Upper lobe of right lung (tissue), 1 donor: ENCODE measurements at regions not wholly inside any gene's neighbourhood (a gene's known extent, or its start where the extent isn't known, plus 50 kb on each side); places are given as distances from the start of the nearest gene placed in this dataset.

Experiments used
- ATAC-seq: fragments of 200-7000 bp; cut with Tn5 transposase; one replicate; pipeline ENCODE4 v1.9.1; 2020; ENCODE audit warnings: mild to moderate bottlenecking, moderate library complexity
- DNase-seq: peaks from one replicate; pipeline ENCODE4 v3.0.0-alpha.2; 2020
- H3K27ac ChIP-seq: fragments of 200-600 bp; one replicate; pipeline ENCODE4 v1.8.0; 2022
- H3K27me3 ChIP-seq: fragments of 200-600 bp; one replicate; pipeline ENCODE4 v1.8.0; 2022; ENCODE audit warnings: mild to moderate bottlenecking
- H3K36me3 ChIP-seq: fragments of 200-600 bp; one replicate; pipeline ENCODE4 v1.8.0; 2022
- H3K4me1 ChIP-seq: fragments of 200-600 bp; one replicate; pipeline ENCODE4 v1.8.0; 2022
- H3K4me3 ChIP-seq: fragments of 200-600 bp; one replicate; pipeline ENCODE4 v1.8.0; 2022; ENCODE audit warnings: mild to moderate bottlenecking
- H3K9me3 ChIP-seq: fragments of 200-600 bp; one replicate; pipeline ENCODE4 v1.8.0; 2022
- intact Hi-C: fragments of 100-400 bp; cut with DNase I; formaldehyde crosslinking; loops from one replicate; pipeline ENCODE4 v1.11.0; 2022
- TF ChIP-seq, protein P1 (sequence below): fragments of 200-600 bp; IDR thresholded peaks from one replicate; pipeline ENCODE4 v1.8.0; 2022; ENCODE audit warnings: antibody characterized with exemption
- donor health status: DM: no; HTN: yes; CAD: no; lungs with severe emphysema.

DNA sequence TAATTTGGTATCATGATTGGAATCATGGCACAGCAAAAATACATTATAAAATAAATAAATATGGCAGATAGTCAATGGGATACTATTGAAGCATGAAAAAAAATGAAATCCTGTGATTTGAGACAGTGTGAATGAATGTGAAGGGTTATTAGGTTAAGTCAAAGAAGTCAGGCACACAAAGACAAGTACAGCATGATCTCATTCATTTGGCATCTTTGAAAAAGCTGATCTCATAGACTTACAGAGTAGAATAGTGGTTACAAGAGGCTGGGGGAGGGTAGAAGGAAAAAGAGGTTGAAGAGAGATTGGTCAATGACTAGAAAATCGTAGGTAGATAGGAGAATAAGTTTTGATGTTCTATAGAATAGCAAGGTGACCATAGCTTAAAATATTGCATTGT, 295.1 kb upstream of the SLITRK5 start:
- Histone ChIP-seq H3K27ac (no peak overlapping the region), H3K4me1 (no peaks in the 10 kb centered on the region), H3K4me3 (no peak overlapping the region), H3K36me3 (no peaks in the 10 kb centered on the region), H3K9me3 (no peaks in the 10 kb centered on the region), H3K27me3 (no peaks in the 10 kb centered on the region)
- TF ChIP-seq, protein P1, sequence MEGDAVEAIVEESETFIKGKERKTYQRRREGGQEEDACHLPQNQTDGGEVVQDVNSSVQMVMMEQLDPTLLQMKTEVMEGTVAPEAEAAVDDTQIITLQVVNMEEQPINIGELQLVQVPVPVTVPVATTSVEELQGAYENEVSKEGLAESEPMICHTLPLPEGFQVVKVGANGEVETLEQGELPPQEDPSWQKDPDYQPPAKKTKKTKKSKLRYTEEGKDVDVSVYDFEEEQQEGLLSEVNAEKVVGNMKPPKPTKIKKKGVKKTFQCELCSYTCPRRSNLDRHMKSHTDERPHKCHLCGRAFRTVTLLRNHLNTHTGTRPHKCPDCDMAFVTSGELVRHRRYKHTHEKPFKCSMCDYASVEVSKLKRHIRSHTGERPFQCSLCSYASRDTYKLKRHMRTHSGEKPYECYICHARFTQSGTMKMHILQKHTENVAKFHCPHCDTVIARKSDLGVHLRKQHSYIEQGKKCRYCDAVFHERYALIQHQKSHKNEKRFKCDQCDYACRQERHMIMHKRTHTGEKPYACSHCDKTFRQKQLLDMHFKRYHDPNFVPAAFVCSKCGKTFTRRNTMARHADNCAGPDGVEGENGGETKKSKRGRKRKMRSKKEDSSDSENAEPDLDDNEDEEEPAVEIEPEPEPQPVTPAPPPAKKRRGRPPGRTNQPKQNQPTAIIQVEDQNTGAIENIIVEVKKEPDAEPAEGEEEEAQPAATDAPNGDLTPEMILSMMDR: no peak
- DNase-seq (no peak), ATAC-seq (no peak)
- intact Hi-C loops: no loop called here

DNA sequence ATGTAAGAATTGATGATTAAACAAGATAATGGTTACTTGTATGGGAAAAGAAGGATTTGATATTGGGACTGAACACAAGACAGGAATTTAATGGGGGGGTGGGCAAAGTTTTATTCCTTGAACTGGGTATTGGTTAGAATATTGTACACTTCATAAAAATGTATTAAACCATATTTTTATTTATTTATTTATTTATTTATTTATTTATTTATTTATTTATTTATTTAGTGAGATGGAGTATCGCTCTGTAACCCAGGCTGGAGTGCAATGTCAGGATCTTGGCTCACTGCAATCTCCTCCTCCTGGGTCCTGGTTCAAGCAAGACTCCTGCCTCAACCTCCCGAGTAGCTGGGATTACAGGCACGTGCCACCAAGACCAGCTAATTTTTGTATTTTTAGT, 287.1 kb upstream of the SLITRK5 start:
- TF ChIP-seq, protein P1: no peak
- Histone ChIP-seq H3K36me3 (no peaks in the 10 kb centered on the region), H3K4me1 (no peaks in the 10 kb centered on the region), H3K27ac (no peak overlapping the region), H3K9me3 (no peaks in the 10 kb centered on the region), H3K4me3 (no peak overlapping the region), H3K27me3 (no peaks in the 10 kb centered on the region)
- DNase-seq (no peak), ATAC-seq (no peak)
- intact Hi-C loops: no loop called here

DNA sequence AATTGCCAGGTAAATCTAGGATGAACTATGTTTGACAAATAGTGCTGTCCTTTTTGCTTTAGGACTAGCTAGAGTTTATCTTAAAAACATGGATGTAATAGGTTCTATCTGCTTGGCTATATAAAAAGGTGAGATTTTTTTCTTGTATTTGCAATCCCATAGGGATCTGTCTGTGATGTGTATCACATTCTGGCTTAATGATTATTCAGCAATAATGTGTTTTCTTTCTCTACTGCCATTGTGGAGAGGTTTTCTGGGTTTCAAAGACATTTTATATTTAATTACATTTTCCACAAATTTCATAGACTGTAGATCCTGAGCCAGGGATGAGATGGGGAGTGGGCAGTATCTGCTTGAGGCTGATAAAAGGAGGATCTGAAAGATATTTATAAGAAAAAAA, 277.8 kb upstream of the SLITRK5 start:
- TF ChIP-seq, protein P1: no peak
- ATAC-seq (no peak), DNase-seq (no peak)
- intact Hi-C loops: no loop called here
- Histone ChIP-seq H3K27ac (no peak overlapping the region), H3K4me3 (no peak overlapping the region), H3K27me3 (no peaks in the 10 kb centered on the region), H3K36me3 (no peaks in the 10 kb centered on the region), H3K9me3 (no peaks in the 10 kb centered on the region), H3K4me1 (no peaks in the 10 kb centered on the region)

DNA sequence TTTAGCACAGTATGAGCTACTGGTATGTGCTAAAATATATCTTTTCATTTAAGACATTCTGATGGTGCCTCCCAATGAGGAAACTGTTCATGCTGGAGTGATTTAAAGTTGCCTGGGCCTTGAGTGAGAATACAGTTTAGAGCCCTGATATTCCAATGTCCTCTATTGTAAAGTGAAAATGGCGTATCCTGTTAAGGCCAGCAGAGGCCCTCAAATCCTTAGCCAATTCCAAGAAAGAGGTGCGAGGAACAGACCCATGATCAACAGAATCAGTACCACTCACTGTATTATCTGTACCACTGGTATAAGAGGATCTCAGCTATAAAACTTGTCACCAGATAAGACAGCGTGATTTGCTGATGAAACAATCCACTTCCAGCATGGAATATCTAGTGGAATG, 273.1 kb upstream of the SLITRK5 start:
- TF ChIP-seq, protein P1: no peak

DNA sequence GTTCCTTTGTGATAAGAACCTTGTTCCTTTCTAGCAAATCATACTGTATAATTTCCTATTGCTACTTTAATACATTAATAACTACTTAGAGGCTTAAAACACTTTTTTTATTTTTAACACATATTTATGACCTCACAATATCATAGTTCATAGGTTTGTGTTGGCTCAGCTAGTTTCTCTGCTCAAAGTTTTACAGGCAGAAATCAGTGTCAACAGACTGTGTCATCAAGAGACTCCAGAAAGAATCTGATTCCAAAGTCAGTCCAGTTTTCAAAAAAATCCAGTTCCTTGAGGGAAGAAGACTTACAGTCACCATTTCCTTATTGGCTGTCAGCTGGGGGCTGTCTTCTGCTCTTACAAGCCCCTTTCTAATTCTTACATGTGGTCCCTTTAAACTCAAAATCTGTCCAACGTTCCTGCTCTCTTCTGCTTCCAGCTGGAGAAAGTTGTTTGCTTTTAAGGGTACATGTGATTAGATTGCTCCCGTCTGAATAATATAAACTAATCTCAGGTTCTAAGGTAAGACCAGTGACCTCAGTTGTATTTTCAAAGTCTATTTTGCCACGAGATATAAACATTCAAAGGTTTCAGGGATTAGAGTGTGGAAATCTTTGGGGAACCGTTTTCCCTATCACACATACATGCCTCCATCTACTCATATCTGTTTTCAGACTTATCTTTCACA, 267.3 kb upstream of the SLITRK5 start:
- intact Hi-C loops: no loop called here
- TF ChIP-seq, protein P1: no peak

More for the DNA sequence above, 273.1 kb upstream of the SLITRK5 start:
- ATAC-seq: no peak
- Histone ChIP-seq H3K27ac (no peak overlapping the region), H3K4me3 (no peak overlapping the region), H3K36me3 (no peaks in the 10 kb centered on the region), H3K4me1 (no peaks in the 10 kb centered on the region), H3K9me3 (peaks cover 5% of the 10 kb centered on the region), H3K27me3 (no peaks in the 10 kb centered on the region)
- intact Hi-C loops: no loop called here
- no peak for DNase-seq

DNA sequence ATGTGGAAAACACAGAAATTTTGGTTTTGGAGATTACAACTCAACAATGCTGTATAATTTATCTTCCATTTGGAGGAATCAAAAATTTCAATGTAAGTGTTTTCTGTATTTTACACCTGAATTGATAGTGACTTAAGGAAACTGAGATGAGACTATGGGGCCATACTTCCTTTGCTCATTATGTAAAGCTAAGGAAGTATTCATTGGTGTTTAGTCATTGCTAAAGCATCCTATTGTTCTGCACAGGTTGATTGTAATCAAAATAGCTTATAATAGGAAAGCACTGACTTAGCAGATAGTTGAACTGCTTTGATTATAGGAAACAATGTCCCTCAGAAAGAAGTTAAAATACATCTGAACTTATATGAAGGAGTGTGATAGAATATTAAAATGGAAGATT, 244.4 kb upstream of the SLITRK5 start:
- no peaks in the 10 kb centered on the region for H3K27me3 ChIP-seq
- DNase-seq (no peak), ATAC-seq (no peak)
- TF ChIP-seq, protein P1: no peak
- H3K36me3 ChIP-seq: no peaks in the 10 kb centered on the region
- no peaks in the 10 kb centered on the region for H3K4me1 ChIP-seq
- H3K9me3 ChIP-seq: no peaks in the 10 kb centered on the region
- no peak overlapping the region for H3K4me3 ChIP-seq
- no peak overlapping the region for H3K27ac ChIP-seq
- intact Hi-C loops: no loop called here

More for the DNA sequence above, 267.3 kb upstream of the SLITRK5 start:
- Histone ChIP-seq H3K27ac (no peak overlapping the region), H3K36me3 (no peaks in the 10 kb centered on the region), H3K4me3 (no peak overlapping the region), H3K27me3 (no peaks in the 10 kb centered on the region), H3K4me1 (no peaks in the 10 kb centered on the region), H3K9me3 (peaks cover 5% of the 10 kb centered on the region)
- DNase-seq (no peak), ATAC-seq (no peak)
